ENCODE measurements at regions not wholly inside any gene's neighbourhood (a gene's known extent, or its start where the extent isn't known, plus 50 kb on each side); places are given as distances from the start of the nearest gene placed in this dataset.
"Not testable (repeated sequence)": the region's sequence is repeated elsewhere in the genome, so short reads cannot be mapped to it uniquely, and the experiment has no call there.

- DNase-seq (ENCODE audit: low read depth): no peak
Measured at GRCh38 chr15:79756365-79756764, 140.4 kb downstream of the MTHFS start.

DNA sequence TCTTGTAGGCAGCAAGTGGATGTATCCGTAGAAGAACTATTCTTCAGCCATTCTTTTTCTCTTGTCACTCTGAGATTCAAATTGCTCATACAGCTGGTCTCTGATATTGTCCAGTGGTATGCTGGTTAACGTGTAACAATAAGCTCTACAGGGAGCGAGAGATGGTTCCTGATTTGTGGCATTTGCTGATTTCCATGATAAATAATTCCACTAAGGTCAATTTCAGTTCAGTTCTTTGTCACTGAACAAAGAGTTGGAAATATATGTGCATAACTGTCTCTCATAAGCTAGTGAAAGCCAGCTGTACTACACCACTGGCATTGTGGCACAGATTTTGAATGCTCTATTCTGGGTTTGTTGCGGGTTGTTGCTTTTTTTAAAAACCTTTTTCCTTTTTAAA is 131.7 kb downstream of the MTHFS start:
- DNase-seq (ENCODE audit: low read depth): no peak

DNA sequence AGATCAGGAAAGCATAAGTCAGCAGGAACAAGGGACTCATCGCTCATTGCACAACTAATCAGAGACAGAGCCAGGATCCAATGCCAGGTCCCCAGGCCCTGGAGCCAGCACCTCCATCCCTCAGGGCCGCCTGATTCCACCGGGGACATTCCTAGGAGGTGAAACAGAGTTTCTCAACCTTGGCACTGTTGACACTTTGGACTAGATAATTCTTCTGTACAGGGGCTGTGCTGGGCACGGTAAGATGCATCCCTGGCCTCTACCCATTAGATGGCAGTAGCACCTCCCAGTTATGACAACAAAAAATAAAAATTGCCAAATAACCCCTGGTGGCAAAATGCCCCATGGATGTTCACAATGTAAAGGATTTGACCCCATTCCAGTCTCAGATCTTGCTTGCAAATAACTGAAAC is 127.7 kb downstream of the MTHFS start:
- no peak for DNase-seq (ENCODE audit: low read depth)

DNA sequence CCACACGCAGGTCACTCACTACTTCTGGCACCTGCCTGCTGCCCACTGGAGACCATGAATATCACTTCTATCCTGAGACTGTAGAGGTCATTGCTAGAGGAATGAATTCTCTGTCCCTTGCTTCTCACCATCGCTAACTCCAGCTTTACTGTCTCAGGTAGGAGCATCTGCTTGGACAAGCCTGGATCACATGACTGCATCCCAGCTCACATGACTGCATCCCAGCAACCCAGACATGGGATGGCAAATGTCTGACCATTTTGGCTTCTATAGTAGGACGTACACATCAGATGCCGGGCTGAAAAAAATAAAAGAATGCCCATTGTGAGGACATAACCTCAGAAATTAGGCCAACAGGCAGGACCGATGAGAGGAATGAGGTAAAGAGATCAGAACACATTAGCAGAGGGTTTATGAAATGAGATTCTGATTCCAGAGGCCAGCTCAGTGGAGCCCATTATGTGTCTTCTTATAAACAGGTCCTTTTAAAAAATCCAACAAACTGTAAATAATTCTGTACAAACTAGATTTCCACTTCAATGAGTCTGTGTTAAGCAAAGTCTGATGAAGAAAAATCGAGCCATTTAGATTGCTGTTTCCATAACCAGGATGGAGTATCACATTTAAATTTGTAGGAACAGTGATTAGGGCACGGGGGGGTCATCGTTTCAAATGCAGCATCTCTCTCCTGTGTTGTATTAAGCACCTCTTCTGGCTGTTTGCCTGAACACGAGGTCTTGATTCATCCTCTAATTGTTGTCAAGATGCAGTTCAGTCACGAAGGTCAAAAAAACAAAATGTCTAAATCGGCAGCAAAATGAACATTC is 126.7 kb downstream of the MTHFS start:
- DNase-seq (ENCODE audit: low read depth): no peak

GRCh38 chr15:79773128-79773527 is 123.7 kb downstream of the MTHFS start:
- DNase-seq (ENCODE audit: low read depth): no peak

GRCh38 chr15:79775821-79776220 is 121.0 kb downstream of the MTHFS start:
- no peak for DNase-seq (ENCODE audit: low read depth)

DNA sequence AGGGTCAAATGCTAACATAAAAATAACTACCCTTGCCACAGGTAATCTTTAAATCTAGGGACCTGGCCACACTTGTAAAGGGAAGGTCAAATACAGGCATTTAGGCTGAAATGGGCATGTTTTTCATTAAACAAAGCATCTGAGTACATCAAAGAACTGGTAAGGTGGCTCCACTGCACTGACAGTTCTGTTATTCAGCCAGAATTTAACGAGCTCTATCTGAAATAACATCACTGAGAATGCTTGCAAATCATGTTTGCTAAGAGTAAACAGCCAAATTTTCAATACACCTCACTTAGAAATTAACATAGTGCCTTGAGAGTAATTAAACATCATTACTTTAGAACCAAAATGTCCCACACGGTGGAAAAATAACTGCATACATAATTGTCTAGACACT is 118.9 kb downstream of the MTHFS start:
- DNase-seq (ENCODE audit: low read depth): no peak

- DNase-seq (ENCODE audit: low read depth): no peak
Measured at GRCh38 chr15:79778378-79778990, 118.3 kb downstream of the MTHFS start.

DNA sequence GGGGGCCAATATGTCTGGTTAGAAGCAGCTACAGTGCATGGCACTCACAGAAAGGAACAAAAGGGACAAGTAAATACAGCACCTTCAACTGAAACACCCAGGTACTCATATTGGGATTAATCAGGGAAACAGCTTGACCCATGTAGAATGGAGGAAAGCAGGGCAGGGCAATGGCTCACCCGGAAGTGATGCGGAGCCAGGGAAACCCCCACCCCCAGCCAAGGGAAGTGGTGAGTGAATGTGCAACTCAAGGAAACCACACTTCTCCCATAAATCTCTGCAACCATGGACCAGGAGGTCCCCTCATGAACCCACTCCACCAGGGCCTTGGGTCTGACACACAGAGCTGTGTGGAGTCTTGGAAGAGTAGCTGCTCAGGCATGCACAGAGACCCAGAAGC is 117.1 kb downstream of the MTHFS start:
- no peak for DNase-seq (ENCODE audit: low read depth)

- DNase-seq (ENCODE audit: low read depth): not testable (repeated sequence)
Measured at GRCh38 chr15:79782307-79782706, 114.5 kb downstream of the MTHFS start.

All from fibroblast of the conjunctiva (primary cell).